ENCODE measurements at regions not wholly inside any gene's neighbourhood (a gene's known extent, or its start where the extent isn't known, plus 50 kb on each side); places are given as distances from the start of the nearest gene placed in this dataset.

- in situ Hi-C loops (cut with MboI; ENCODE audit: low sequenced_read_pairs) (no loop called here), dilution Hi-C loops (cut with HindIII; ENCODE audit: low sequenced_read_pairs, unreplicated experiment) (no loop called here)
- ATAC-seq (ENCODE audit: low read depth) = no peak
These were observed 1235.0 kb upstream of the SORCS1 start for GRCh38 chr10:108399465-108399864.

More at GRCh38 chr10:108399465-108399864, 1235.0 kb upstream of the SORCS1 start:
- 75% methylated on average over 2 of the region's 4 CpGs; no CpG with 5 or more reads in 1 of the 2 experiments for WGBS, 2 experiments (ENCODE audit: extremely low coverage in 2 of 2, insufficient read length in 1 of 2)
- no peak overlapping the region for H3K56ac ChIP-seq (ENCODE audit: extremely low read depth, insufficient read depth, low read length)
- no peak overlapping the region for H4K8ac ChIP-seq (ENCODE audit: low read depth in 2 of 2, low read length in 2 of 2)
- H3K27ac ChIP-seq (ENCODE audit: insufficient read depth, low read length) = no peak overlapping the region
- no peak overlapping the region for H2AK5ac ChIP-seq (ENCODE audit: low read depth, low read length)
- H2BK15ac ChIP-seq (ENCODE audit: low read depth, low read length) = no peak overlapping the region
- H4K20me1 ChIP-seq (ENCODE audit: insufficient read depth, low read length) = no peaks in the 10 kb centered on the region
- CTCF ChIA-PET = no interaction called here
- no peak overlapping the region for H3K23ac ChIP-seq (ENCODE audit: low read depth, low read length)
- H3K9me1 ChIP-seq (ENCODE audit: insufficient read depth, low read length) = no peaks in the 10 kb centered on the region
- H3K9me3 ChIP-seq (ENCODE audit: control insufficient read depth, insufficient read depth, low read length) = no peaks in the 10 kb centered on the region
- H3K36me3 ChIP-seq (ENCODE audit: control insufficient read depth, insufficient read depth, low read length) = no peaks in the 10 kb centered on the region
- no peak overlapping the region for H3K18ac ChIP-seq (ENCODE audit: low read depth, low read length)
- H2BK5ac ChIP-seq (ENCODE audit: low read depth, low read length, poor library complexity, severe bottlenecking) = no peak overlapping the region
- no peak overlapping the region for H2AFZ ChIP-seq (replicated peaks; ENCODE audit: low read length, poor library complexity)
- no peak for TF ChIP-seq MXI1 (IDR thresholded peaks at IDR 0.05; ENCODE audit: borderline replicate concordance, low read depth, low read length)
- no TSS peak for BruUV-seq (replicated peaks)
- no peak overlapping the region for H2AK9ac ChIP-seq (replicated peaks; ENCODE audit: low read depth, low read length, poor library complexity)
- no peak overlapping the region for H3K9ac ChIP-seq (ENCODE audit: low read depth, low read length)
- H3K14ac ChIP-seq (replicated peaks; ENCODE audit: low read depth, low read length) = no peak overlapping the region
- H4K91ac ChIP-seq (ENCODE audit: insufficient read depth, low read depth, low read length) = no peak overlapping the region; the same call in 1 of the 2 replicates
- intact Hi-C loops (cut with micrococcal nuclease) = no loop called here
- H3K4me1 ChIP-seq (ENCODE audit: control insufficient read depth, insufficient read depth, low read length) = no peaks in the 10 kb centered on the region
- POLR2A ChIA-PET (ENCODE audit: unreplicated experiment) = no interaction called here
- H3K79me1 ChIP-seq (ENCODE audit: low read depth in 1 of 2, low read length in 2 of 2) = no peaks in the 10 kb centered on the region
- no peaks in the 10 kb centered on the region for H3K27me3 ChIP-seq (ENCODE audit: control insufficient read depth, insufficient read depth, low read length)
- no peak overlapping the region for H2BK120ac ChIP-seq (ENCODE audit: low read depth, low read length)
- no peak overlapping the region for H4K5ac ChIP-seq (ENCODE audit: low read depth, low read length)
- no peak overlapping the region for H3K4me2 ChIP-seq (ENCODE audit: low read depth, low read length)
- H3K4ac ChIP-seq (ENCODE audit: low read depth, low read length) = no peak overlapping the region; the same call in 1 of the 2 replicates
- no peak for DNase-seq
- no peak overlapping the region for H3K4me3 ChIP-seq (ENCODE audit: insufficient read depth, low read depth, low read length)
- no peak overlapping the region for H2BK20ac ChIP-seq (ENCODE audit: low read depth, low read length)

Data from IMR-90 (cell line).